ENCODE measurements at regions not wholly inside any gene's neighbourhood (a gene's known extent, or its start where the extent isn't known, plus 50 kb on each side); places are given as distances from the start of the nearest gene placed in this dataset.

DNA sequence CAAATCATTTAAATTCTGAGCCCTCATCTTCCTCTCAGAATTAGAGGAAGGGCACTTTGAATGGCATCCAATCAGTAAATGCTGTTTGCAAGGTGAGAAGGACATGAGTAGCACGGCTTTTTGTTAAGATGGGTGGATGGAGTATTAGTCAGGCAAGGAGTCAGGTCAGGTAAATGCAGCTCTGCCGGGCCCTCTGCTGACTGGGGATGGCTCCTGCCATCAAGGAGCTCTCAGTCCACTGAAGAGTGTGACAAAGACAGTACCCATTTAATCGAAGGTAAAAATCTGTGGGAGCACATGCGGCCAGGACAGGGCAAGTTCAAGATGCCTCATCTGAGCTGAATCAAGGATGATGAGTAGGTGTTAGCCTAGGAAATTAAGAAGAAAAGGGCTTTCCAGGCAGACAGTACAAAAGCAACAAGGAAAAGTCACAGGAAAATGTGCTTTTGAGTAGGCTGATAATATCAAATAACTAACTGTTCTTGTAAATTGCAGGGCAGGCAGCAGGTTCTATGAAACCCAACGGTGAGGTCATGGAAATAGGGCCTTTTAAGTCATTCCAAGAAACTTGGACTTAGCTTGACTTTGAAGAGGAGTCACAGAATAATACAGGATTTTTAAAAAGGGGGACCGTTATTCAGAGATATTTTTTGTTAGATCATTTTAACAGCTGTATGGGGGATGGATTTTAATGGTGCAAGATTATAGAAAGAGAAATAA, 670.5 kb upstream of the ARGLU1 start:
- WGBS = 87% methylated on average over 6 of the region's 6 CpGs
- Histone ChIP-seq H3K36me3 (ENCODE audit: control insufficient read depth in 2 of 2, insufficient read depth in 2 of 2, low read length in 1 of 2) (no peaks in the 10 kb centered on the region), H3K4me1 (ENCODE audit: control insufficient read depth in 2 of 2, insufficient read depth in 2 of 2, low read length in 2 of 2) (no peaks in the 10 kb centered on the region), H3K27ac (ENCODE audit: low read depth in 1 of 2, low read length in 1 of 2) (no peak overlapping the region), H3K9me3 (ENCODE audit: control insufficient read depth in 2 of 2, insufficient read depth in 1 of 2, low read length in 1 of 2) (no peaks in the 10 kb centered on the region), H3K4me3 (ENCODE audit: low read length in 2 of 2) (no peak overlapping the region), H3K27me3 (ENCODE audit: control insufficient read depth in 2 of 2, insufficient read depth in 1 of 2, low read length in 1 of 2) (no peaks in the 10 kb centered on the region)
- DNase-seq (ENCODE audit: low read depth in 6 of 9, low spot score in 9 of 9) = no peak

- Histone ChIP-seq H3K4me3 (ENCODE audit: low read length in 2 of 2) (no peak overlapping the region), H3K36me3 (ENCODE audit: control insufficient read depth in 2 of 2, insufficient read depth in 2 of 2, low read length in 1 of 2) (no peaks in the 10 kb centered on the region), H3K27ac (ENCODE audit: low read depth in 1 of 2, low read length in 1 of 2) (no peak overlapping the region), H3K4me1 (ENCODE audit: control insufficient read depth in 2 of 2, insufficient read depth in 2 of 2, low read length in 2 of 2) (no peaks in the 10 kb centered on the region), H3K9me3 (ENCODE audit: control insufficient read depth in 2 of 2, insufficient read depth in 1 of 2, low read length in 1 of 2) (no peaks in the 10 kb centered on the region), H3K27me3 (ENCODE audit: control insufficient read depth in 2 of 2, insufficient read depth in 1 of 2, low read length in 1 of 2) (no peaks in the 10 kb centered on the region)
- 76% methylated on average over 12 of the region's 12 CpGs for WGBS
- no peak for DNase-seq (ENCODE audit: low read depth in 6 of 9, low spot score in 9 of 9)
Observed at GRCh38 chr13:107234319-107235073, 666.6 kb upstream of the ARGLU1 start.

DNA sequence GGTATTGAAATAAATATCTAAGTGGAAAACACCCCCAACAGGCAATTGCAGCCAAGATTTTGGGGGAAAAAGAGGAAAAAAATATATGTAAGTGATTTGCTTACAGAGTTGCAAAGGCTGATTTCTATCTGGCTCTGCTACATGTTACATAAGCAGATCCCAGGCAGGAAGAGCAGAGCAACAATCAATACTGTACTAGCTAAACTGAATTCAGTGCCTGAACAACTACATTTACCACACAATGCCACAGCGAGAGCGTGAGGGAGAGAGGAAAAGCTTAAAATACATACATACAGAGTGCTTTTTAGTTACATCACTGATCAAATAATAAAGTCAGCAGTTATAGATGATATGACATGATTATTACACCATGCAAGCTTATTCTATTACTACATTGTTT, 665.6 kb upstream of the ARGLU1 start:
- Histone ChIP-seq H3K27ac (ENCODE audit: low read depth in 1 of 2, low read length in 1 of 2) (no peak overlapping the region), H3K9me3 (ENCODE audit: control insufficient read depth in 2 of 2, insufficient read depth in 1 of 2, low read length in 1 of 2) (no peaks in the 10 kb centered on the region), H3K4me1 (ENCODE audit: control insufficient read depth in 2 of 2, insufficient read depth in 2 of 2, low read length in 2 of 2) (no peaks in the 10 kb centered on the region), H3K4me3 (ENCODE audit: low read length in 2 of 2) (no peak overlapping the region), H3K36me3 (ENCODE audit: control insufficient read depth in 2 of 2, insufficient read depth in 2 of 2, low read length in 1 of 2) (no peaks in the 10 kb centered on the region), H3K27me3 (ENCODE audit: control insufficient read depth in 2 of 2, insufficient read depth in 1 of 2, low read length in 1 of 2) (no peaks in the 10 kb centered on the region)
- no peak for DNase-seq (ENCODE audit: low read depth in 6 of 9, low spot score in 9 of 9)
- 79% methylated on average over 2 of the region's 2 CpGs for WGBS

GRCh38 chr13:107231944-107232343, 664.0 kb upstream of the ARGLU1 start:
- Histone ChIP-seq H3K36me3 (ENCODE audit: control insufficient read depth in 2 of 2, insufficient read depth in 2 of 2, low read length in 1 of 2) (no peaks in the 10 kb centered on the region), H3K4me3 (ENCODE audit: low read length in 2 of 2) (no peak overlapping the region), H3K27ac (ENCODE audit: low read depth in 1 of 2, low read length in 1 of 2) (no peak overlapping the region), H3K27me3 (ENCODE audit: control insufficient read depth in 2 of 2, insufficient read depth in 1 of 2, low read length in 1 of 2) (no peaks in the 10 kb centered on the region), H3K9me3 (ENCODE audit: control insufficient read depth in 2 of 2, insufficient read depth in 1 of 2, low read length in 1 of 2) (no peaks in the 10 kb centered on the region), H3K4me1 (ENCODE audit: control insufficient read depth in 2 of 2, insufficient read depth in 2 of 2, low read length in 2 of 2) (no peaks in the 10 kb centered on the region)
- WGBS = 79% methylated on average over 7 of the region's 7 CpGs
- no peak for DNase-seq (ENCODE audit: low read depth in 6 of 9, low spot score in 9 of 9)

DNA sequence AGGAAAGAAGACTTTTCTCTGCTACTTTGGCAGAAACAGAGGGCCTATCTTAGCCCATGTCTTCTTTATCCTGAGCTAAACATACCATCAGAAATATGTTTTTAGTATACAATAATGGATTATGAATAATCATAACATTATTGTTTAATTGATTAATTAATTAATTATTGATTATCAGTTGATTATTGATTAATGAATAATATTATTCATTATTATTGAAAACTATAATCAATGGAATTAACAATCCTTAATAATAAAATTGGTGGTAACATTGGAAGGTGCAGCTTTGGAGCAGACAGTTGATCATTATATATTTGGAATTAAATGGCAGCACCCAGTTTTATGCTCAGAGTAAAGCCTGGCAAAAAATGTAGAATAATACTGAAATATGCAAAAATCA, 655.9 kb upstream of the ARGLU1 start:
- H3K4me3 ChIP-seq (ENCODE audit: low read length in 2 of 2) = no peak overlapping the region
- no peaks in the 10 kb centered on the region for H3K36me3 ChIP-seq (ENCODE audit: control insufficient read depth in 2 of 2, insufficient read depth in 2 of 2, low read length in 1 of 2)
- H3K4me1 ChIP-seq (ENCODE audit: control insufficient read depth in 2 of 2, insufficient read depth in 2 of 2, low read length in 2 of 2) = no peaks in the 10 kb centered on the region
- H3K9me3 ChIP-seq (ENCODE audit: control insufficient read depth in 2 of 2, insufficient read depth in 1 of 2, low read length in 1 of 2) = no peaks in the 10 kb centered on the region
- no peaks in the 10 kb centered on the region for H3K27me3 ChIP-seq (ENCODE audit: control insufficient read depth in 2 of 2, insufficient read depth in 1 of 2, low read length in 1 of 2)
- H3K27ac ChIP-seq (ENCODE audit: low read depth in 1 of 2, low read length in 1 of 2) = no peak overlapping the region
- no peak for DNase-seq (ENCODE audit: low read depth in 6 of 9, low spot score in 9 of 9)

- 94% methylated on average over 3 of the region's 3 CpGs for WGBS
- Histone ChIP-seq H3K4me3 (ENCODE audit: low read length in 2 of 2) (no peak overlapping the region), H3K27ac (ENCODE audit: low read depth in 1 of 2, low read length in 1 of 2) (no peak overlapping the region), H3K27me3 (ENCODE audit: control insufficient read depth in 2 of 2, insufficient read depth in 1 of 2, low read length in 1 of 2) (no peaks in the 10 kb centered on the region), H3K4me1 (ENCODE audit: control insufficient read depth in 2 of 2, insufficient read depth in 2 of 2, low read length in 2 of 2) (no peaks in the 10 kb centered on the region), H3K36me3 (ENCODE audit: control insufficient read depth in 2 of 2, insufficient read depth in 2 of 2, low read length in 1 of 2) (no peaks in the 10 kb centered on the region), H3K9me3 (ENCODE audit: control insufficient read depth in 2 of 2, insufficient read depth in 1 of 2, low read length in 1 of 2) (no peaks in the 10 kb centered on the region)
- no peak for DNase-seq (ENCODE audit: low read depth in 6 of 9, low spot score in 9 of 9)
Observed at GRCh38 chr13:107222597-107222996, 654.7 kb upstream of the ARGLU1 start.

DNA sequence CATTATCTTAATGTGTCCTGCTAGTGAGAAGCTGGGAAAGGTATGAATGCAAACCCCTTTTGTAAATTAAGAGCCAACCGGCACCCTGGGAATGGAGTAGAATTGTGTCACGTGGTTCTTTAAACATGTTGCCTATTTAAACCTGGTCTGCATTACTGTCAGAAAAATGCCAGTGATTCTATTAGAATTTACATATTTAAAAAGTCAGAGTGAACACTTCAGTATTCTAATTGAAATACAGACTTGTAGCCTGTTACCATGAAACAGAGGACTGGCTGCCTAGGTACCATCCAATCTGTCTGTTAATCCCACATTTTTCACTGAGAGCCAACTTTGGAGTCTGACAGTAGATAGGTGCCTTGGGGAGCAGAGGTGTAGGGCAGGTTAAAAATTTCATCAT, 652.3 kb upstream of the ARGLU1 start:
- no peak for DNase-seq (ENCODE audit: low read depth in 6 of 9, low spot score in 9 of 9)
- H3K27ac ChIP-seq (ENCODE audit: low read depth in 1 of 2, low read length in 1 of 2) = no peak overlapping the region
- no peaks in the 10 kb centered on the region for H3K27me3 ChIP-seq (ENCODE audit: control insufficient read depth in 2 of 2, insufficient read depth in 1 of 2, low read length in 1 of 2)
- H3K9me3 ChIP-seq (ENCODE audit: control insufficient read depth in 2 of 2, insufficient read depth in 1 of 2, low read length in 1 of 2) = no peaks in the 10 kb centered on the region
- WGBS = 97% methylated on average over 2 of the region's 2 CpGs
- no peaks in the 10 kb centered on the region for H3K4me1 ChIP-seq (ENCODE audit: control insufficient read depth in 2 of 2, insufficient read depth in 2 of 2, low read length in 2 of 2)
- H3K4me3 ChIP-seq (ENCODE audit: low read length in 2 of 2) = no peak overlapping the region
- H3K36me3 ChIP-seq (ENCODE audit: control insufficient read depth in 2 of 2, insufficient read depth in 2 of 2, low read length in 1 of 2) = no peaks in the 10 kb centered on the region

DNA sequence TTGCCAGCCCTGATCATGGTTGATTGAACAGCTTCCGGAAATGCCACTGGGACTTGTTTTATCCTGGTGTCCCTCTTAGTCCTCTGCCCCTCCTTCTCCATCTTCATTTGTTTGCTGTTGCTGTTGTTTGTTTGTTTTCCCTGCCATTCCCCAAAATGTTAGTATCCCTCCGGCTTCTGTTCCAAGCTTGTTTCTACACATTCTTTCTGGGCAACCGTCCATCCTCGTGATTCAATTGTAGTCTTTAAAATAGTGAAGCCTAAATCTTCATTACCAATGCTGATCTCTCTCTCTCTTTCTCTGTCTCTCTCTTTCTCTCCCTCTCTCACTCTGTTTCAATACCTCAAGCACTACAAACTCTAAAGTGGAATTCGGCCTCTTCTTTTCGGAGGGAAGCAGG, 649.3 kb upstream of the ARGLU1 start:
- no peak overlapping the region for H3K4me3 ChIP-seq (ENCODE audit: low read length in 2 of 2)
- H3K27ac ChIP-seq (ENCODE audit: low read depth in 1 of 2, low read length in 1 of 2) = no peak overlapping the region
- no peaks in the 10 kb centered on the region for H3K9me3 ChIP-seq (ENCODE audit: control insufficient read depth in 2 of 2, insufficient read depth in 1 of 2, low read length in 1 of 2)
- no peaks in the 10 kb centered on the region for H3K36me3 ChIP-seq (ENCODE audit: control insufficient read depth in 2 of 2, insufficient read depth in 2 of 2, low read length in 1 of 2)
- 93% methylated on average over 6 of the region's 6 CpGs for WGBS
- no peak for DNase-seq (ENCODE audit: low read depth in 6 of 9, low spot score in 9 of 9)
- no peaks in the 10 kb centered on the region for H3K27me3 ChIP-seq (ENCODE audit: control insufficient read depth in 2 of 2, insufficient read depth in 1 of 2, low read length in 1 of 2)
- no peaks in the 10 kb centered on the region for H3K4me1 ChIP-seq (ENCODE audit: control insufficient read depth in 2 of 2, insufficient read depth in 2 of 2, low read length in 2 of 2)

- Histone ChIP-seq H3K27ac (ENCODE audit: low read depth in 1 of 2, low read length in 1 of 2) (no peak overlapping the region), H3K4me1 (ENCODE audit: control insufficient read depth in 2 of 2, insufficient read depth in 2 of 2, low read length in 2 of 2) (no peaks in the 10 kb centered on the region), H3K4me3 (ENCODE audit: low read length in 2 of 2) (no peak overlapping the region), H3K36me3 (ENCODE audit: control insufficient read depth in 2 of 2, insufficient read depth in 2 of 2, low read length in 1 of 2) (no peaks in the 10 kb centered on the region), H3K27me3 (ENCODE audit: control insufficient read depth in 2 of 2, insufficient read depth in 1 of 2, low read length in 1 of 2) (no peaks in the 10 kb centered on the region), H3K9me3 (ENCODE audit: control insufficient read depth in 2 of 2, insufficient read depth in 1 of 2, low read length in 1 of 2) (no peaks in the 10 kb centered on the region)
- DNase-seq (ENCODE audit: low read depth in 6 of 9, low spot score in 9 of 9) = no peak
- 87% methylated on average over 11 of the region's 11 CpGs for WGBS
Observed at GRCh38 chr13:107216046-107216755, 648.3 kb upstream of the ARGLU1 start.
